Mammary epithelial cell (primary cell): ENCODE measurements at regions not wholly inside any gene's neighbourhood (a gene's known extent, or its start where the extent isn't known, plus 50 kb on each side); places are given as distances from the start of the nearest gene placed in this dataset.

Experiments used
- EZH2 ChIP-seq: IDR thresholded peaks from 2 replicates; pipeline ENCODE4 v1.6.1; 2012; ENCODE audit warnings: low read length, inconsistent platforms, borderline replicate concordance
- TF ChIP-seq, protein P1 (sequence below), 2 donors: IDR thresholded peaks in 1 of 2; conservative IDR thresholded peaks in 1 of 2; 2 replicates each; pipeline ENCODE4 v1.5.1; 2011 to 2012; ENCODE audit warnings: inconsistent platforms in 2 of 2, low read length in 2 of 2, mild to moderate bottlenecking in 2 of 2, control low read depth in 1 of 2, low read depth in 1 of 2; ENCODE audit not compliant: insufficient read depth in 1 of 2; ENCODE audit errors: extremely low read depth in 1 of 2

DNA sequence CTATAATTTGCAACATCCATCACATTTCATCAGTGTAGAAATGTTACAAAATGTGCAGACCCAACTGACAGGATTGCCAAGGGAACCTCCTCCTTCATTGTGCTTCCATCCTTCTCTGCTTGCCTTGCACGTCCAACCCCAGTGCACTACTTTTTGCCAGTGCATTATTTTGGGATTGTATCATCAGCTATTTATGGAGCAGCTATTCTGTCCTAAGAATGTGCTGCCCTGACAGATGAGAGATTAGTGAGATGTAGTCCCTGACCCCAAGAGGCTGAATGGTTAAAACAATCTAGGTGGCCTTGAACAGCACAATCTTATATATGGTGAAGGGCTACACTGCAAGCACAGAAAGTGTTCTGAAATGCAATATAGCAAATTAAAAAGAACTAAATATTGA, 935.8 kb downstream of the IGSF11 start:
- TF ChIP-seq, protein P1, sequence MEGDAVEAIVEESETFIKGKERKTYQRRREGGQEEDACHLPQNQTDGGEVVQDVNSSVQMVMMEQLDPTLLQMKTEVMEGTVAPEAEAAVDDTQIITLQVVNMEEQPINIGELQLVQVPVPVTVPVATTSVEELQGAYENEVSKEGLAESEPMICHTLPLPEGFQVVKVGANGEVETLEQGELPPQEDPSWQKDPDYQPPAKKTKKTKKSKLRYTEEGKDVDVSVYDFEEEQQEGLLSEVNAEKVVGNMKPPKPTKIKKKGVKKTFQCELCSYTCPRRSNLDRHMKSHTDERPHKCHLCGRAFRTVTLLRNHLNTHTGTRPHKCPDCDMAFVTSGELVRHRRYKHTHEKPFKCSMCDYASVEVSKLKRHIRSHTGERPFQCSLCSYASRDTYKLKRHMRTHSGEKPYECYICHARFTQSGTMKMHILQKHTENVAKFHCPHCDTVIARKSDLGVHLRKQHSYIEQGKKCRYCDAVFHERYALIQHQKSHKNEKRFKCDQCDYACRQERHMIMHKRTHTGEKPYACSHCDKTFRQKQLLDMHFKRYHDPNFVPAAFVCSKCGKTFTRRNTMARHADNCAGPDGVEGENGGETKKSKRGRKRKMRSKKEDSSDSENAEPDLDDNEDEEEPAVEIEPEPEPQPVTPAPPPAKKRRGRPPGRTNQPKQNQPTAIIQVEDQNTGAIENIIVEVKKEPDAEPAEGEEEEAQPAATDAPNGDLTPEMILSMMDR (conservative IDR thresholded peaks at IDR 0.05 in 1 of 2, IDR thresholded peaks at IDR 0.05 in 1 of 2; ENCODE audit: extremely low read depth in 1 of 2, insufficient read depth in 1 of 2, low read depth in 1 of 2, low read length in 2 of 2) = no peak
- TF ChIP-seq EZH2 = no peak
